Panc1 (cell line): ENCODE measurements at regions not wholly inside any gene's neighbourhood (a gene's known extent, or its start where the extent isn't known, plus 50 kb on each side); places are given as distances from the start of the nearest gene placed in this dataset.

Source experiments
- POLR2AphosphoS5 ChIP-seq: IDR thresholded peaks from 2 replicates; pipeline ENCODE4 v1.6.1; 2012; ENCODE audit warnings: mild to moderate bottlenecking, low read depth, low read length, moderate library complexity
- TF ChIP-seq, protein P1 (sequence below), 2 experiments: IDR thresholded peaks; 2 replicates each; pipeline ENCODE4 v1.6.1; 2011 to 2012; ENCODE audit warnings: low read depth in 2 of 2, control low read depth in 1 of 2, low read length in 1 of 2, mild to moderate bottlenecking in 1 of 2, moderate library complexity in 1 of 2; ENCODE audit not compliant: insufficient read depth in 1 of 2
- TF ChIP-seq, protein P2 (sequence below): fragments of 450-650 bp; IDR thresholded peaks from 2 replicates; pipeline ENCODE4 v1.5.1; 2017; ENCODE audit warnings: mild to moderate bottlenecking

DNA sequence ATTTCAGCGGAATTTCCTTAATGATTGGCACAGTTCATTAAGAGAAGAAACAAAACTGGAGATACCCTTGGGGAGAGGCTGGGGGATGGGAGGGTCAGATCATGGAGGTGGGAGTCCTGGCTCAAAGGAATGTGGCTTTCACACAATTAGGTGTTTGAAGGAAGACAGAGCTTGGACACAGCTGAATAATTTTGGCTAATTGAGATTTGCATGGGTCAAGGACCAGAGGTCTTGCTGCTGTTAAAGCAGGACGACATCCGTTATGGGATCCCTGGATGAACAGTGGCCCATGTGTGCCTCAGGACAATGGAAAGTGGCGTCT, 160.3 kb downstream of the HS3ST3B1 start:
- TF ChIP-seq, protein P1, sequence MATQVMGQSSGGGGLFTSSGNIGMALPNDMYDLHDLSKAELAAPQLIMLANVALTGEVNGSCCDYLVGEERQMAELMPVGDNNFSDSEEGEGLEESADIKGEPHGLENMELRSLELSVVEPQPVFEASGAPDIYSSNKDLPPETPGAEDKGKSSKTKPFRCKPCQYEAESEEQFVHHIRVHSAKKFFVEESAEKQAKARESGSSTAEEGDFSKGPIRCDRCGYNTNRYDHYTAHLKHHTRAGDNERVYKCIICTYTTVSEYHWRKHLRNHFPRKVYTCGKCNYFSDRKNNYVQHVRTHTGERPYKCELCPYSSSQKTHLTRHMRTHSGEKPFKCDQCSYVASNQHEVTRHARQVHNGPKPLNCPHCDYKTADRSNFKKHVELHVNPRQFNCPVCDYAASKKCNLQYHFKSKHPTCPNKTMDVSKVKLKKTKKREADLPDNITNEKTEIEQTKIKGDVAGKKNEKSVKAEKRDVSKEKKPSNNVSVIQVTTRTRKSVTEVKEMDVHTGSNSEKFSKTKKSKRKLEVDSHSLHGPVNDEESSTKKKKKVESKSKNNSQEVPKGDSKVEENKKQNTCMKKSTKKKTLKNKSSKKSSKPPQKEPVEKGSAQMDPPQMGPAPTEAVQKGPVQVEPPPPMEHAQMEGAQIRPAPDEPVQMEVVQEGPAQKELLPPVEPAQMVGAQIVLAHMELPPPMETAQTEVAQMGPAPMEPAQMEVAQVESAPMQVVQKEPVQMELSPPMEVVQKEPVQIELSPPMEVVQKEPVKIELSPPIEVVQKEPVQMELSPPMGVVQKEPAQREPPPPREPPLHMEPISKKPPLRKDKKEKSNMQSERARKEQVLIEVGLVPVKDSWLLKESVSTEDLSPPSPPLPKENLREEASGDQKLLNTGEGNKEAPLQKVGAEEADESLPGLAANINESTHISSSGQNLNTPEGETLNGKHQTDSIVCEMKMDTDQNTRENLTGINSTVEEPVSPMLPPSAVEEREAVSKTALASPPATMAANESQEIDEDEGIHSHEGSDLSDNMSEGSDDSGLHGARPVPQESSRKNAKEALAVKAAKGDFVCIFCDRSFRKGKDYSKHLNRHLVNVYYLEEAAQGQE (IDR thresholded peaks at IDR 0.05; ENCODE audit: insufficient read depth in 1 of 2, low read depth in 2 of 2, low read length in 1 of 2) = no peak
- TF ChIP-seq, protein P2, sequence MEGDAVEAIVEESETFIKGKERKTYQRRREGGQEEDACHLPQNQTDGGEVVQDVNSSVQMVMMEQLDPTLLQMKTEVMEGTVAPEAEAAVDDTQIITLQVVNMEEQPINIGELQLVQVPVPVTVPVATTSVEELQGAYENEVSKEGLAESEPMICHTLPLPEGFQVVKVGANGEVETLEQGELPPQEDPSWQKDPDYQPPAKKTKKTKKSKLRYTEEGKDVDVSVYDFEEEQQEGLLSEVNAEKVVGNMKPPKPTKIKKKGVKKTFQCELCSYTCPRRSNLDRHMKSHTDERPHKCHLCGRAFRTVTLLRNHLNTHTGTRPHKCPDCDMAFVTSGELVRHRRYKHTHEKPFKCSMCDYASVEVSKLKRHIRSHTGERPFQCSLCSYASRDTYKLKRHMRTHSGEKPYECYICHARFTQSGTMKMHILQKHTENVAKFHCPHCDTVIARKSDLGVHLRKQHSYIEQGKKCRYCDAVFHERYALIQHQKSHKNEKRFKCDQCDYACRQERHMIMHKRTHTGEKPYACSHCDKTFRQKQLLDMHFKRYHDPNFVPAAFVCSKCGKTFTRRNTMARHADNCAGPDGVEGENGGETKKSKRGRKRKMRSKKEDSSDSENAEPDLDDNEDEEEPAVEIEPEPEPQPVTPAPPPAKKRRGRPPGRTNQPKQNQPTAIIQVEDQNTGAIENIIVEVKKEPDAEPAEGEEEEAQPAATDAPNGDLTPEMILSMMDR = no peak
- no peak for TF ChIP-seq POLR2AphosphoS5
